HepG2 (cell line): ENCODE measurements at regions not wholly inside any gene's neighbourhood (a gene's known extent, or its start where the extent isn't known, plus 50 kb on each side); places are given as distances from the start of the nearest gene placed in this dataset.

Source experiments
- FOXM1 ChIP-seq: sonication (generic); formaldehyde crosslinking; IDR thresholded peaks from 2 replicates; pipeline ENCODE4 v1.5.0; 2020; ENCODE audit warnings: missing genetic modification reagents
- MAX ChIP-seq: IDR thresholded peaks from 2 replicates; pipeline ENCODE4 v1.6.1; 2012; ENCODE audit warnings: inconsistent platforms
- NR1H2 ChIP-seq: sonication (generic); formaldehyde crosslinking; IDR thresholded peaks from 2 replicates; pipeline ENCODE4 v1.8.1; 2022; ENCODE audit warnings: low read depth, missing genetic modification reagents, borderline replicate concordance
- SMARCE1 ChIP-seq: fragments of 450-650 bp; IDR thresholded peaks from 2 replicates; pipeline ENCODE4 v1.6.1; 2017; ENCODE audit warnings: borderline replicate concordance
- TBL1XR1 ChIP-seq: fragments of 150-350 bp; IDR thresholded peaks from 2 replicates; pipeline ENCODE4 v1.6.1; 2014; ENCODE audit warnings: borderline replicate concordance, low read length; ENCODE audit not compliant: partially characterized antibody
- ZBTB46 ChIP-seq: sonication (generic); formaldehyde crosslinking; IDR thresholded peaks from 2 replicates; pipeline ENCODE4 v1.4.0; 2020; ENCODE audit warnings: mild to moderate bottlenecking, missing genetic modification reagents, borderline replicate concordance
- ZNF274 ChIP-seq: sonication (generic); formaldehyde crosslinking; IDR thresholded peaks from 2 replicates; pipeline ENCODE4 v1.5.1; 2020; ENCODE audit warnings: mild to moderate bottlenecking, missing genetic modification reagents
- TF ChIP-seq, protein P1 (sequence below): sonication (generic); formaldehyde crosslinking; IDR thresholded peaks from 2 replicates; pipeline ENCODE4 v1.5.0; 2020; ENCODE audit warnings: mild to moderate bottlenecking, missing genetic modification reagents, moderate library complexity
- TF ChIP-seq, protein P2 (sequence below): IDR thresholded peaks from 2 replicates; pipeline ENCODE4 v1.6.1; 2016; ENCODE audit warnings: missing compliant biosample characterization, missing genetic modification reagents, borderline replicate concordance

DNA sequence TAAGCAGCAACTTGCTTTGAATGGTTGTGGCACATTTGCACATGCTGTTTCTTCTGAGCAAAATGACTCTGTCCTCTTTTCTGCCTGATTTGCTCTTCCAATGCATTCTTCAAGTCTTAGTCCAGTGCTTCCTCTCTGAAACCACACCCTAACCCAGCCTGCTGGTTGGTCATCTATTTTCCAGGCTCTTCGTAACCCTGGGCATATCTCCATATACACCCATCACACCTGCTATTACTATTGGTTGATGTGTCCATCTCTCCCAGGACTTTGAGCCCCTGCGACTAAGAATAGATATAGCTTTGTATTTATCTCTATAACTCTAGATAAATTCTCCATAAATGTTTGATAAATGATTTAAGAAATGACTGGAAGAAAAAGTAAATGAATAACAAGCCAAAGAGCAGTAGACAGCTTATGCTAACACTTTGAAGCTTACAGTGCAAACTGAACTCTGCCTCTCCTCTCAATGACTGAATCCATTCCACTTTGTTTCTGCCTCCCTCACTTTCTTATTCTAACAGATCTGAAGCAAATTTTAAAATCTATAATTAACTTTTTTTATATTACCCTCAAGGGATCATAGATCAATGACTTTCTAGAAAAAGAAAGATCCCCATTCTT, 59.7 kb upstream of the NT5E start:
- TF ChIP-seq TBL1XR1 (no peak), NR1H2 (CRISPR knock-in tag) (no peak), ZBTB46 (CRISPR knock-in tag) (no peak), FOXM1 (no peak), SMARCE1 (no peak), ZNF274 (CRISPR knock-in tag) (no peak), MAX (no peak)
- TF ChIP-seq, protein P1, sequence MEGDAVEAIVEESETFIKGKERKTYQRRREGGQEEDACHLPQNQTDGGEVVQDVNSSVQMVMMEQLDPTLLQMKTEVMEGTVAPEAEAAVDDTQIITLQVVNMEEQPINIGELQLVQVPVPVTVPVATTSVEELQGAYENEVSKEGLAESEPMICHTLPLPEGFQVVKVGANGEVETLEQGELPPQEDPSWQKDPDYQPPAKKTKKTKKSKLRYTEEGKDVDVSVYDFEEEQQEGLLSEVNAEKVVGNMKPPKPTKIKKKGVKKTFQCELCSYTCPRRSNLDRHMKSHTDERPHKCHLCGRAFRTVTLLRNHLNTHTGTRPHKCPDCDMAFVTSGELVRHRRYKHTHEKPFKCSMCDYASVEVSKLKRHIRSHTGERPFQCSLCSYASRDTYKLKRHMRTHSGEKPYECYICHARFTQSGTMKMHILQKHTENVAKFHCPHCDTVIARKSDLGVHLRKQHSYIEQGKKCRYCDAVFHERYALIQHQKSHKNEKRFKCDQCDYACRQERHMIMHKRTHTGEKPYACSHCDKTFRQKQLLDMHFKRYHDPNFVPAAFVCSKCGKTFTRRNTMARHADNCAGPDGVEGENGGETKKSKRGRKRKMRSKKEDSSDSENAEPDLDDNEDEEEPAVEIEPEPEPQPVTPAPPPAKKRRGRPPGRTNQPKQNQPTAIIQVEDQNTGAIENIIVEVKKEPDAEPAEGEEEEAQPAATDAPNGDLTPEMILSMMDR (CRISPR knock-in tag) = no peak
- TF ChIP-seq, protein P2, sequence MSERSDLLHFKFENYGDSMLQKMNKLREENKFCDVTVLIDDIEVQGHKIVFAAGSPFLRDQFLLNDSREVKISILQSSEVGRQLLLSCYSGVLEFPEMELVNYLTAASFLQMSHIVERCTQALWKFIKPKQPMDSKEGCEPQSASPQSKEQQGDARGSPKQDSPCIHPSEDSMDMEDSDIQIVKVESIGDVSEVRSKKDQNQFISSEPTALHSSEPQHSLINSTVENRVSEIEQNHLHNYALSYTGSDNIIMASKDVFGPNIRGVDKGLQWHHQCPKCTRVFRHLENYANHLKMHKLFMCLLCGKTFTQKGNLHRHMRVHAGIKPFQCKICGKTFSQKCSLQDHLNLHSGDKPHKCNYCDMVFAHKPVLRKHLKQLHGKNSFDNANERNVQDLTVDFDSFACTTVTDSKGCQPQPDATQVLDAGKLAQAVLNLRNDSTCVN = peak; percentile 73; the same call in 1 of the 2 replicates
